ENCODE measurements at regions not wholly inside any gene's neighbourhood (a gene's known extent, or its start where the extent isn't known, plus 50 kb on each side); places are given as distances from the start of the nearest gene placed in this dataset.

- ChIA-PET CTCF (no interaction called here), POLR2A (no interaction called here)
- no peaks in the 10 kb centered on the region for H3K9me3 Mint-ChIP-seq
- Histone ChIP-seq H3K4me1 (ENCODE audit: insufficient read depth, low read length) (no peaks in the 10 kb centered on the region), H3K4me3 (ENCODE audit: low read length) (no peak overlapping the region), H3K36me3 (ENCODE audit: insufficient read depth, low read length) (no peaks in the 10 kb centered on the region), H3K27me3 (ENCODE audit: control insufficient read depth in 1 of 2, insufficient read depth in 2 of 2, low read length in 2 of 2) (no peaks in the 10 kb centered on the region), H3K9me3 (ENCODE audit: control insufficient read depth in 1 of 2, insufficient read depth in 1 of 2, low read length in 2 of 2) (no peaks in the 10 kb centered on the region), H3K27ac (ENCODE audit: low read depth in 1 of 2, low read length in 2 of 2) (no peak overlapping the region)
- H3K36me3 Mint-ChIP-seq (ENCODE audit: low read depth): no peaks in the 10 kb centered on the region
- no peaks in the 10 kb centered on the region for H3K27me3 Mint-ChIP-seq
- no peak for DNase-seq
- no peak overlapping the region for H3K4me3 Mint-ChIP-seq
- H3K4me1 Mint-ChIP-seq (ENCODE audit: low read depth): no peaks in the 10 kb centered on the region
- intact Hi-C loops (cut with DNase I, micrococcal nuclease): no loop called here
- no peak for TF ChIP-seq CTCF (IDR thresholded peaks at IDR 0.05)
- no peak overlapping the region for H3K27ac Mint-ChIP-seq
- ATAC-seq (ENCODE audit: poor library complexity): no peak
These were observed 237.0 kb upstream of the GEMIN8 start for GRCh38 chrX:14266705-14267104.

GRCh38 chrX:14243823-14244222 is 214.1 kb upstream of the GEMIN8 start:
- Histone ChIP-seq H3K27me3 (ENCODE audit: control insufficient read depth in 1 of 2, insufficient read depth in 2 of 2, low read length in 2 of 2) (no peaks in the 10 kb centered on the region), H3K9me3 (ENCODE audit: control insufficient read depth in 1 of 2, insufficient read depth in 1 of 2, low read length in 2 of 2) (no peaks in the 10 kb centered on the region), H3K27ac (ENCODE audit: low read depth in 1 of 2, low read length in 2 of 2) (no peak overlapping the region), H3K36me3 (ENCODE audit: insufficient read depth, low read length) (no peaks in the 10 kb centered on the region), H3K4me3 (ENCODE audit: low read length) (no peak overlapping the region), H3K4me1 (ENCODE audit: insufficient read depth, low read length) (no peaks in the 10 kb centered on the region)
- no peaks in the 10 kb centered on the region for H3K4me1 Mint-ChIP-seq (ENCODE audit: low read depth)
- ChIA-PET CTCF (no interaction called here), POLR2A (no interaction called here)
- no peak overlapping the region for H3K27ac Mint-ChIP-seq
- H3K36me3 Mint-ChIP-seq (ENCODE audit: low read depth): no peaks in the 10 kb centered on the region
- H3K27me3 Mint-ChIP-seq: peaks cover 6% of the 10 kb centered on the region
- H3K9me3 Mint-ChIP-seq: no peaks in the 10 kb centered on the region
- intact Hi-C loops (cut with DNase I, micrococcal nuclease): no loop called here
- no peak for TF ChIP-seq CTCF (IDR thresholded peaks at IDR 0.05)
- no peak overlapping the region for H3K4me3 Mint-ChIP-seq
- no peak for DNase-seq
- no peak for ATAC-seq (ENCODE audit: poor library complexity)

- H3K4me1 ChIP-seq (ENCODE audit: insufficient read depth, low read length): no peaks in the 10 kb centered on the region
- Mint-ChIP-seq H3K4me3 (no peak overlapping the region), H3K4me1 (ENCODE audit: low read depth) (no peaks in the 10 kb centered on the region), H3K36me3 (ENCODE audit: low read depth) (no peaks in the 10 kb centered on the region), H3K27ac (no peak overlapping the region), H3K27me3 (no peaks in the 10 kb centered on the region), H3K9me3 (no peaks in the 10 kb centered on the region)
- POLR2A ChIA-PET: no interaction called here
- DNase-seq (no peak), ATAC-seq (ENCODE audit: poor library complexity) (no peak)
- no peaks in the 10 kb centered on the region for H3K9me3 ChIP-seq (ENCODE audit: control insufficient read depth in 1 of 2, insufficient read depth in 1 of 2, low read length in 2 of 2)
- intact Hi-C loops (cut with DNase I, micrococcal nuclease): no loop called here
- TF ChIP-seq CTCF (IDR thresholded peaks at IDR 0.05): no peak
- H3K4me3 ChIP-seq (ENCODE audit: low read length): no peak overlapping the region
- H3K27me3 ChIP-seq (ENCODE audit: control insufficient read depth in 1 of 2, insufficient read depth in 2 of 2, low read length in 2 of 2): no peaks in the 10 kb centered on the region
- H3K27ac ChIP-seq (ENCODE audit: low read depth in 1 of 2, low read length in 2 of 2): no peak overlapping the region
- no peaks in the 10 kb centered on the region for H3K36me3 ChIP-seq (ENCODE audit: insufficient read depth, low read length)
- CTCF ChIA-PET: no interaction called here
These were observed 205.3 kb upstream of the GEMIN8 start for GRCh38 chrX:14235004-14235403.

Data from CD4-positive, alpha-beta T cell (primary cell).